ENCODE measurements at regions not wholly inside any gene's neighbourhood (a gene's known extent, or its start where the extent isn't known, plus 50 kb on each side); places are given as distances from the start of the nearest gene placed in this dataset.

DNA sequence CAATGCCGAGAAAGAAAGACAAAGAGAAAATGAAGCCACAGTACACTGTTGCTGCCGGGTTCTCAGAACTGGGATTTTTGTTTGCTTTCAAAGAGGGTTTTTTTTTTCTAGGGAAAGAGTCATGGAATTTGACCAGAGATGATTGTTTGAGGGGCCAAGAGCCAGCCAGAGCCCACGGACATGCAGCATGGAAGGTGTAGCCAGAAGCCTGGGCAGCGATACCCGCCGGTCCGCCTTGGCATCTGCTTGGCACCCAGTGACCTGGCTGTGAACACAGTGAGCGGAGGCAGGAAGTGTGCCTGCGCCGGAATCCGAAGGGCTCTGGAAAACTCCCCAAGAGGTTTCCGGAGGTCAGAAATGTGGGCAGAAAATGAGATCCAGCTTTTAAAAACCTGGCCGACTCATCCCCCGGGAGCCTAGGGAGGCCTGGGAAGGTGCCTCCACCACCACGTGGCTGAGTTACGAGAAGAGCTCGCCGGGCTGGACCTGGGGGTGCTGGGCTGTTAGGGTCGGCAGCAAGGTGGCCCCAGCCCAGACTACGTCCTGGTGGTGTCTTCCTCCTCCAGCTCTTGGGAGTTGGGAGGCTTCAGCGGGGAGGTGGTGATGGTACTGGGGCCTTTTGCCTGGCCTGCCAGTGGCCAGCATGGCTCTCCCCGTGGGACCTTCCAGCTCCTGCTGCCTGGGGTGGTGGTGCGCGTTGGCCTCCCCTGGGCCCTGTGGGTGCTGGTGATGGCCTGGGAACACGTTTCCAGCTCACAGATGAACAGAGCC lies 61.6 kb upstream of the PPARA start:
- 0 out of 2 replicates have a peak overlapping the region, but pooled peaks have one; percentile 24 for H3K9ac ChIP-seq (ENCODE audit: low read depth, low read length)
- WGBS, 2 experiments (ENCODE audit: extremely low coverage in 2 of 2, insufficient read length in 1 of 2) = 67% methylated on average over 8 of the region's 25 CpGs; no CpG with 5 or more reads in 1 of the 2 experiments
- H3K79me1 ChIP-seq (ENCODE audit: low read depth in 1 of 2, low read length in 2 of 2) = peaks cover 12 to 84% of the 10 kb centered on the region in 2 experiments; a peak in 3 of 4 replicates
- no peak for TF ChIP-seq CEBPB (IDR thresholded peaks at IDR 0.05; ENCODE audit: low read depth, low read length)
- TF ChIP-seq RFX5 (IDR thresholded peaks at IDR 0.05; ENCODE audit: low read depth, low read length) = no peak
- no peak for TF ChIP-seq CHD1 (IDR thresholded peaks at IDR 0.05; ENCODE audit: low read depth, low read length)
- no peak for TF ChIP-seq RCOR1 (IDR thresholded peaks at IDR 0.05; ENCODE audit: insufficient replicate concordance, low read length)
- TF ChIP-seq BHLHE40 (IDR thresholded peaks at IDR 0.05; ENCODE audit: low read depth, low read length) = no peak
- TF ChIP-seq RAD21 (IDR thresholded peaks at IDR 0.05; ENCODE audit: low read length) = no peak
- H3K14ac ChIP-seq (replicated peaks; ENCODE audit: low read depth, low read length) = 0 out of 2 replicates have a peak overlapping the region, but pooled peaks have one; percentile 13
- DNase-seq = peak; percentile 64
- no peak overlapping the region for H3K4me3 ChIP-seq (ENCODE audit: insufficient read depth, low read depth, low read length)
- H3K18ac ChIP-seq (ENCODE audit: low read depth, low read length) = no peak overlapping the region
- peak overlapping the region; percentile 37 for H2BK5ac ChIP-seq (ENCODE audit: low read depth, low read length, poor library complexity, severe bottlenecking)
- peak overlapping the region; percentile 52 for H2AK9ac ChIP-seq (replicated peaks; ENCODE audit: low read depth, low read length, poor library complexity)
- H3K4me1 ChIP-seq (ENCODE audit: control insufficient read depth, insufficient read depth, low read length) = peaks cover 31% of the 10 kb centered on the region
- no TSS peak for BruUV-seq (replicated peaks)
- peak overlapping the region; percentile 33; the same call in 1 of the 2 replicates for H3K23ac ChIP-seq (ENCODE audit: low read depth, low read length)
- H3K27me3 ChIP-seq (ENCODE audit: control insufficient read depth, insufficient read depth, low read length) = no peaks in the 10 kb centered on the region
- ChIA-PET POLR2A (ENCODE audit: unreplicated experiment) (no interaction called here), CTCF (interaction anchor here (1.0 kb wide), 1 partner anchor 82 kb away, joined by 4 read pairs; no protein-coding TSS in a partner anchor)
- in situ Hi-C loops (cut with MboI; ENCODE audit: low sequenced_read_pairs) (no loop called here), dilution Hi-C loops (cut with HindIII; ENCODE audit: low sequenced_read_pairs, unreplicated experiment) (no loop called here), intact Hi-C loops (cut with micrococcal nuclease) (no loop called here)
- H3K9me1 ChIP-seq (ENCODE audit: insufficient read depth, low read length) = peaks cover 25% of the 10 kb centered on the region
- peaks cover 73% of the 10 kb centered on the region for H4K20me1 ChIP-seq (ENCODE audit: insufficient read depth, low read length)
- 0 out of 2 replicates have a peak overlapping the region, but pooled peaks have one; percentile 3 for H4K91ac ChIP-seq (ENCODE audit: insufficient read depth, low read depth, low read length)
- ATAC-seq (ENCODE audit: low read depth) = no peak
- peak overlapping the region; percentile 38 to 45; a peak in 1 of 4 replicates for H4K8ac ChIP-seq (ENCODE audit: low read depth in 2 of 2, low read length in 2 of 2)
- no peaks in the 10 kb centered on the region for H3K9me3 ChIP-seq (ENCODE audit: control insufficient read depth, insufficient read depth, low read length)
- H3K36me3 ChIP-seq (ENCODE audit: control insufficient read depth, insufficient read depth, low read length) = peaks cover 56% of the 10 kb centered on the region
- no peak overlapping the region for H2BK15ac ChIP-seq (ENCODE audit: low read depth, low read length)
- peak overlapping the region; percentile 56; the same call in 1 of the 2 replicates for H3K27ac ChIP-seq (ENCODE audit: insufficient read depth, low read length)
- peak overlapping the region; percentile 38 for H3K4ac ChIP-seq (ENCODE audit: low read depth, low read length)
- H2AFZ ChIP-seq (replicated peaks; ENCODE audit: low read length, poor library complexity) = no peak overlapping the region
- no peak overlapping the region for H2BK20ac ChIP-seq (ENCODE audit: low read depth, low read length)
- no peak overlapping the region for H3K56ac ChIP-seq (ENCODE audit: extremely low read depth, insufficient read depth, low read length)
- no peak overlapping the region for H2BK120ac ChIP-seq (ENCODE audit: low read depth, low read length)
- H2AK5ac ChIP-seq (ENCODE audit: low read depth, low read length) = peak overlapping the region; percentile 31; the same call in 1 of the 2 replicates
- no peak overlapping the region for H4K5ac ChIP-seq (ENCODE audit: low read depth, low read length)
- H3K4me2 ChIP-seq (ENCODE audit: low read depth, low read length) = no peak overlapping the region; the same call in 1 of the 2 replicates

All from IMR-90 (cell line).